HG03575 (cell line): ENCODE measurements at regions not wholly inside any gene's neighbourhood (a gene's known extent, or its start where the extent isn't known, plus 50 kb on each side); places are given as distances from the start of the nearest gene placed in this dataset.
A peak's percentile ranks its signal among the peaks of the same experiment; 100 is the strongest.
"Not testable (repeated sequence)": the region's sequence is repeated elsewhere in the genome, so short reads cannot be mapped to it uniquely, and the experiment has no call there.

Experiments used
- ATAC-seq: cut with Tn5 transposase; IDR thresholded peaks from one replicate; pipeline ENCODE4 v1.9.1; 2021; ENCODE audit not compliant: unreplicated experiment, insufficient number of reproducible peaks, low FRiP score; ENCODE audit errors: extremely low read depth

DNA sequence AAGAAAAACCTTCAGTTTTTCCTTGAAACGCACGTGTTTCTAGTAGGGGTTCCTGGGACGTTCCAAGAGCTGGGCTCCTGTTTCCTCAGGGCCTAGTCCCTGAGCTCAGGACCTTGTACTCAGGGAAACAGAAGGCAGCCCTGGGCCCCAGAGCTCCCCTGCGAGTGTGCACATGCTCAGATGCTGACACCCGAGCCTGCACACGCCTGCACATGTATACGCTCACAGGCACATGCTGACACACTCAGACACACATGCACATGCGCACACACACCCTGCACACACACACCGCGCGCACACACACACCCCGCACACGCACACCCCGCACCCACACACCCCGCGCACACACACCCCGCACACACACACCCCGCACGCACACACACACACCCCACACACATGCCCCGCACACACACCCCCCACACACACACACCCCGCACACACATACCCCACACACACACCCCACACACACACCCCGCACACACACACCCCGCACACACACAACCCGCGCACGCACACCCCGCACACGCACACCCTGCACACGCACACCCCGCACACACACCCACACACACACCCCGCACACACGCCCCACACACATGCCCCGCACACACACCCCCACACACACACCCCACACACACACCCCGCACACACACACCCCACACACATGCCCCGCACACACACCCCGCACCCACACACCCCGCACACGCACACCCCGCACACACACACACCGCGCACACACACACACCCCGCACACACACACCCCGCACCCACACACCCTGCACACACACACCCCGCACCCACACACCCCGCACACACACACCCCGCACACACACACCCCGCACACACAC is 52.2 kb downstream of the CALML3 start:
- no peak for ATAC-seq

GRCh38 chr10:5580038-5580428 is 55.3 kb downstream of the CALML3 start:
- ATAC-seq = not testable (repeated sequence)

DNA sequence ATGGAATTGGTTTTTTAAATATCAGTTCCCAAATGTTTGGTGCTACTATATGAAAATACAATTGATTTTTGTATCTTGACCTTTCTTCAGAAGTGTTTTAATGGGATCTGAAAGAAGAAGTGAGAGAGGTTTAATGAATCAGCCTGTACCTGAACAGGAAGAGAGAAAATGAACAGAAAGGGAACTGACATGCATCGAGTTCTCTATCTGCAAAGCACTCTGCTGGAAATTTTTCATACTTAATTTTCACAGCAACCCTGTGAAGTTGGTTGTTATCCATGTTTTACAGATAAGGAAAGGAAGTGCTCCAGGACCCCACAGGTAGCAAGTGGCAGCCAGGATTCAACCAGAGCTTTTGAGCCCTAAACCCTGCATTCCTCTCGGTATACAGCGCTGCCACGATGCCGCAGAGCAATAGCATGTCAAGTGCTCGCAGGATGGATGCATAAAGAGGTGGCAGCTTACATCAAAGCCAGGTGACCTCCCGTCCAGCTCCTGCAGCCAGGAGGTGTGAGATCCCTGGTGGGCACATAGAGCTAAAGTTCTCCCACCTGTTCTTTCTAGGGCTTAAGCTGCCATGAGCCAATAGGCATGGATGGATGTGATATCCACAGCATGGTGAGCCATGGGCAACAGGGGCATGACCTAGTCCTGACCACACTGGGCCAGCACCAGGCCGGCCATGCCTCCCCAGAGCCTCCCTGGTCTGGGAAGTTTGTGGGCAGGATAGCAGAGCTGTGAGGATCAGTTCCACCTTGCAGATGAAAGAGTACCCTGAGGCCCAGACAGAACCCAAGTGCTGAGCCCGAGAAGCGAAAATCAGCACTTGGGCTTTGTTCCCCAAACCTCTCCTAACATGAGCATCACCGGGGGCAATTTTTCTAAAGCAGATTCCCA is 57.2 kb downstream of the CALML3 start:
- peak; percentile 34 for ATAC-seq

DNA sequence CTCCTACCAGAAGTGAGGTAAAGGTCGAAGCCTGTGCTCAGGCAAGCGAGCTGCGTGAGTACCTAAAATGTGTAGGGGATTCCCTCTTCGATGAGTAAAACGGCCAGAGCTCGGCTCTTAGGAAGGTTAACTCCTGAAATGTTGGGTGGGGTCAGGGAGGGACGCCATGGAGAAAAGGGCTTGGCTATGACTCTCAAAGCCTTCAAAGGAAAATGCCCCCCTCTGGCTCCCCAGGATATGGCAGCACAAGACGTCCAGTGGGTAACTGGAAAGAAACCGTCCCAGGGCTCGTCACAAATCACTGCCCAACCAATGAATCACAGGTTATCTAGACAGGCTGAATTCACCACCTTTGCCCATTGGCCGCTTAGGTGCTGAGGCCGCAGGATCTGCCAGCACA is 58.0 kb downstream of the CALML3 start:
- ATAC-seq = no peak

- ATAC-seq = no peak
These were observed 58.9 kb downstream of the CALML3 start for GRCh38 chr10:5583525-5584175.

- ATAC-seq = no peak
These were observed 60.2 kb downstream of the CALML3 start for GRCh38 chr10:5584895-5585516.

GRCh38 chr10:5585517-5586206 is 60.9 kb downstream of the CALML3 start:
- no peak for ATAC-seq

DNA sequence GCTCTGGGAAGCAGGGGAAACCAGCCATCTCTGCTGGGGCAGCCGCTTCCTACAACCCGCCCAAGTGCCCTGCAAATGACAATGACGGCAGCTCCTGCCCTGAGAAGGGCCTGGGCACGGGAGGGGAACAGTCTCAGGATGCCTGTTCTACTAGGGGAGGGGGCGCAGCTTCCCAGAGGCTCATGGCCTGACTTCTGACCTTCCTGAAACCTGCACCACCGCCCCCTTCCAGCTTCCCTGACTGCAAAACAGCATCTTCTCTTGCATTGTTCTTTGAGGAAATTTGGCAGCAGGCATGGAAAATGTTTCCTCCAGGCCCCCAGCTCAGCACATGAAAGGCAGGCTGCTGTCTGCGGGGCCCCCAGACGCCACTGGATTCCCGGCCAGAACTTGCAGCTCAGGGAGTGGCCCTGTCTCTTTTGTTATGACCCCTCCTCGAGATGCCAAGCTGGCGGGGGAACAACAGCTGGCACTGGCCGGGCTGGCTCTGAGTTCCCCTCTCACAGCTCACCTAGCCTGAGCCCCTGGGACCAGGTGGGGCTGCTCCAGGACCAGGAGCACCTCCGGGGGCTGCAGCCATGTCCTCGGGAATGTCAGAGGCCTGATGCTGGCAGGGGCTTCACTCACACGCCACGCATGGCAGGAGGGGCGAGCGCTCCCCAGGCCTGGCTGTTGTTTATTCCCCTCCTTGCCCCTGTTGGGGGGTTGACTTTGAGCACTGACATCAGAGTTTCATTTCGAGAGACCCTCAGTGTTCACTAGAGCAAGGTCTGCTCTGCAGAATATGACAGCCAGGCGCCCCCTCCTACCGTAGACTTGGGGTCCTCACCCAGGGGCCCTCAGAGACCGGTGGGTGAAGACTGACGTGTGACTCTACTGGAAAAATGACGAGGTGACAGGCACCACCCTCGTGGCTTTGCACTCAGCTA is 62.7 kb downstream of the CALML3 start:
- ATAC-seq = no peak

DNA sequence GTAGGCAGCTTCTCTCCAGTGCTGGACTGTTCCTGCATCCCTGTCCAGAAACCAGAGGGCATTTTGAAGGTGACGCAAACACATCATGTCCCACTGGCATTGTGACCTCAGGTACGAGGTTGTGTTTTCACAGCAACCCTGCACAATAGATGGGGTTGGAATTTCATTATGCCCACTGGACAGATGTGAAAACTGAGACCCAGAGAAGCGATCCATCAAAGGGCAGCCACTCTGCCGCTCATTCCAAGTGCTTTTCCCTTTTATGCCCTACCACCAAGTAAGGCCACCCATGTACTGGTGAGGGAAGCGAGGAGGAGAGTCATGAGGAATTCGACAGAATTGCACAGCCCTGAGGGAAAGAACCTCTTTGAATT is 63.3 kb downstream of the CALML3 start:
- ATAC-seq = no peak

- no peak for ATAC-seq
These were observed 63.8 kb downstream of the CALML3 start for GRCh38 chr10:5588603-5589002.
